ENCODE measurements at regions not wholly inside any gene's neighbourhood (a gene's known extent, or its start where the extent isn't known, plus 50 kb on each side); places are given as distances from the start of the nearest gene placed in this dataset.

- Histone ChIP-seq H2AFZ (ENCODE audit: low read length) (no peak overlapping the region), H3K9me3 (replicated peaks; ENCODE audit: insufficient read depth, low read length) (no peaks in the 10 kb centered on the region), H3K27me3 (replicated peaks; ENCODE audit: insufficient read depth, low read length) (no peaks in the 10 kb centered on the region), H3K9me2 (replicated peaks; ENCODE audit: insufficient read depth, low read length) (no peaks in the 10 kb centered on the region), H4K20me1 (ENCODE audit: insufficient read depth, low read length) (no peaks in the 10 kb centered on the region), H3K36me3 (replicated peaks; ENCODE audit: insufficient read depth, low read length) (no peaks in the 10 kb centered on the region), H3F3A (ENCODE audit: insufficient read depth, low read length) (no peaks in the 10 kb centered on the region), H3K4me2 (ENCODE audit: low read depth, low read length) (no peak overlapping the region), H3K9ac (ENCODE audit: low read length) (no peak overlapping the region), H3K4me3 (ENCODE audit: low read length) (no peak overlapping the region), H3K4me1 (ENCODE audit: low read length) (no peaks in the 10 kb centered on the region), H3K79me2 (ENCODE audit: low read length) (no peaks in the 10 kb centered on the region), H3K27ac (ENCODE audit: low read length) (no peak overlapping the region)
- TF ChIP-seq CTCF (IDR thresholded peaks at IDR 0.05; ENCODE audit: low read length): no peak
- TF ChIP-seq EZH2 (optimal IDR thresholded peaks at IDR 0.05; ENCODE audit: low read depth, low read length): no peak
- no peak for TF ChIP-seq EZH2phosphoT487 (IDR thresholded peaks at IDR 0.05; ENCODE audit: low read length)
- no peak for DNase-seq
Measured at GRCh38 chr3:117705011-117705410, 995.4 kb downstream of the TUSC7 start.

- H3K27me3 ChIP-seq (replicated peaks; ENCODE audit: insufficient read depth, low read length): no peaks in the 10 kb centered on the region
- TF ChIP-seq CTCF (IDR thresholded peaks at IDR 0.05; ENCODE audit: low read length) (no peak), EZH2 (optimal IDR thresholded peaks at IDR 0.05; ENCODE audit: low read depth, low read length) (no peak), EZH2phosphoT487 (IDR thresholded peaks at IDR 0.05; ENCODE audit: low read length) (no peak)
- no peaks in the 10 kb centered on the region for H3F3A ChIP-seq (ENCODE audit: insufficient read depth, low read length)
- no peaks in the 10 kb centered on the region for H3K79me2 ChIP-seq (ENCODE audit: low read length)
- no peak for DNase-seq
- H3K4me1 ChIP-seq (ENCODE audit: low read length): no peaks in the 10 kb centered on the region
- H3K9me2 ChIP-seq (replicated peaks; ENCODE audit: insufficient read depth, low read length): no peaks in the 10 kb centered on the region
- no peak overlapping the region for H3K9ac ChIP-seq (ENCODE audit: low read length)
- H3K4me2 ChIP-seq (ENCODE audit: low read depth, low read length): no peak overlapping the region
- no peak overlapping the region for H3K4me3 ChIP-seq (ENCODE audit: low read length)
- no peaks in the 10 kb centered on the region for H3K36me3 ChIP-seq (replicated peaks; ENCODE audit: insufficient read depth, low read length)
- no peak overlapping the region for H3K27ac ChIP-seq (ENCODE audit: low read length)
- no peaks in the 10 kb centered on the region for H3K9me3 ChIP-seq (replicated peaks; ENCODE audit: insufficient read depth, low read length)
- no peaks in the 10 kb centered on the region for H4K20me1 ChIP-seq (ENCODE audit: insufficient read depth, low read length)
- H2AFZ ChIP-seq (ENCODE audit: low read length): no peak overlapping the region
Measured at GRCh38 chr3:117706037-117706436, 996.5 kb downstream of the TUSC7 start.

GRCh38 chr3:117706756-117707155 is 997.2 kb downstream of the TUSC7 start:
- no peaks in the 10 kb centered on the region for H3K79me2 ChIP-seq (ENCODE audit: low read length)
- H3F3A ChIP-seq (ENCODE audit: insufficient read depth, low read length): no peaks in the 10 kb centered on the region
- H3K4me3 ChIP-seq (ENCODE audit: low read length): no peak overlapping the region
- no peaks in the 10 kb centered on the region for H3K4me1 ChIP-seq (ENCODE audit: low read length)
- no peak overlapping the region for H2AFZ ChIP-seq (ENCODE audit: low read length)
- H3K9ac ChIP-seq (ENCODE audit: low read length): no peak overlapping the region
- H3K36me3 ChIP-seq (replicated peaks; ENCODE audit: insufficient read depth, low read length): no peaks in the 10 kb centered on the region
- no peak overlapping the region for H3K4me2 ChIP-seq (ENCODE audit: low read depth, low read length)
- TF ChIP-seq EZH2phosphoT487 (IDR thresholded peaks at IDR 0.05; ENCODE audit: low read length): no peak
- TF ChIP-seq CTCF (IDR thresholded peaks at IDR 0.05; ENCODE audit: low read length): no peak
- TF ChIP-seq EZH2 (optimal IDR thresholded peaks at IDR 0.05; ENCODE audit: low read depth, low read length): no peak
- H3K9me2 ChIP-seq (replicated peaks; ENCODE audit: insufficient read depth, low read length): no peaks in the 10 kb centered on the region
- H3K27ac ChIP-seq (ENCODE audit: low read length): no peak overlapping the region
- no peaks in the 10 kb centered on the region for H3K9me3 ChIP-seq (replicated peaks; ENCODE audit: insufficient read depth, low read length)
- no peaks in the 10 kb centered on the region for H4K20me1 ChIP-seq (ENCODE audit: insufficient read depth, low read length)
- DNase-seq: no peak
- H3K27me3 ChIP-seq (replicated peaks; ENCODE audit: insufficient read depth, low read length): no peaks in the 10 kb centered on the region

All from MM.1S (cell line).